Gastroesophageal sphincter (tissue), 3 donors: ENCODE measurements at regions not wholly inside any gene's neighbourhood (a gene's known extent, or its start where the extent isn't known, plus 50 kb on each side); places are given as distances from the start of the nearest gene placed in this dataset.

Experiments used
- POLR2A ChIP-seq, 2 donors: fragments of 450-650 bp; IDR thresholded peaks; one replicate each; pipeline ENCODE4 v1.6.1; 2017; ENCODE audit warnings: antibody characterized with exemption in 2 of 2, mild to moderate bottlenecking in 2 of 2, moderate library complexity in 1 of 2
- TF ChIP-seq, protein P1 (sequence below), 4 experiments: fragments of 200-600 bp in 2 of 4; fragments of 450-650 bp in 2 of 4; sonication (generic) in 1 of 4; IDR thresholded peaks; one replicate each; pipeline ENCODE4 v1.5.1; 2017 to 2019; ENCODE audit warnings: antibody characterized with exemption in 4 of 4, mild to moderate bottlenecking in 2 of 4, moderate library complexity in 2 of 4

DNA sequence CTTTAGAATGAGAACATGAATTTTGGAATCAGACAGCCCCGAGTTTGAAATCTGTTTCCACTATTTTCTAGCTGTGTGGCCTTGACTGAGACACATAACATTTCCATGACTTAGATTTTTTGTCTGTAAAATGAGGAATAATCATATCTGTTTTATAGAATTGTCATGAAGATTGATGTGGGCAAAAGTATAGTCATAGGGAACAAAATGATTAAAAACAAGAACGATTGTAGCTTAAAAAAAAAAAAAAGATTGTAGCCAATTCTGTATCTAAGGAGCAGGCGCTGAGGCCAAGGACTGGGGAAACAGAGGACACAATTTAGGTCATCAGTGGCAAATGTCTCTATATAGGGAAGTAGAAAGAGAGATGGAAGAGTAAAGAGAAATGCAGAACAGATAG lies 201.6 kb upstream of the C1QTNF7 start:
- TF ChIP-seq POLR2A (IDR thresholded peaks at IDR 0.05), result no peak
- TF ChIP-seq, protein P1, sequence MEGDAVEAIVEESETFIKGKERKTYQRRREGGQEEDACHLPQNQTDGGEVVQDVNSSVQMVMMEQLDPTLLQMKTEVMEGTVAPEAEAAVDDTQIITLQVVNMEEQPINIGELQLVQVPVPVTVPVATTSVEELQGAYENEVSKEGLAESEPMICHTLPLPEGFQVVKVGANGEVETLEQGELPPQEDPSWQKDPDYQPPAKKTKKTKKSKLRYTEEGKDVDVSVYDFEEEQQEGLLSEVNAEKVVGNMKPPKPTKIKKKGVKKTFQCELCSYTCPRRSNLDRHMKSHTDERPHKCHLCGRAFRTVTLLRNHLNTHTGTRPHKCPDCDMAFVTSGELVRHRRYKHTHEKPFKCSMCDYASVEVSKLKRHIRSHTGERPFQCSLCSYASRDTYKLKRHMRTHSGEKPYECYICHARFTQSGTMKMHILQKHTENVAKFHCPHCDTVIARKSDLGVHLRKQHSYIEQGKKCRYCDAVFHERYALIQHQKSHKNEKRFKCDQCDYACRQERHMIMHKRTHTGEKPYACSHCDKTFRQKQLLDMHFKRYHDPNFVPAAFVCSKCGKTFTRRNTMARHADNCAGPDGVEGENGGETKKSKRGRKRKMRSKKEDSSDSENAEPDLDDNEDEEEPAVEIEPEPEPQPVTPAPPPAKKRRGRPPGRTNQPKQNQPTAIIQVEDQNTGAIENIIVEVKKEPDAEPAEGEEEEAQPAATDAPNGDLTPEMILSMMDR (IDR thresholded peaks at IDR 0.05), result no peak
